ENCODE measurements at regions not wholly inside any gene's neighbourhood (a gene's known extent, or its start where the extent isn't known, plus 50 kb on each side); places are given as distances from the start of the nearest gene placed in this dataset.

DNA sequence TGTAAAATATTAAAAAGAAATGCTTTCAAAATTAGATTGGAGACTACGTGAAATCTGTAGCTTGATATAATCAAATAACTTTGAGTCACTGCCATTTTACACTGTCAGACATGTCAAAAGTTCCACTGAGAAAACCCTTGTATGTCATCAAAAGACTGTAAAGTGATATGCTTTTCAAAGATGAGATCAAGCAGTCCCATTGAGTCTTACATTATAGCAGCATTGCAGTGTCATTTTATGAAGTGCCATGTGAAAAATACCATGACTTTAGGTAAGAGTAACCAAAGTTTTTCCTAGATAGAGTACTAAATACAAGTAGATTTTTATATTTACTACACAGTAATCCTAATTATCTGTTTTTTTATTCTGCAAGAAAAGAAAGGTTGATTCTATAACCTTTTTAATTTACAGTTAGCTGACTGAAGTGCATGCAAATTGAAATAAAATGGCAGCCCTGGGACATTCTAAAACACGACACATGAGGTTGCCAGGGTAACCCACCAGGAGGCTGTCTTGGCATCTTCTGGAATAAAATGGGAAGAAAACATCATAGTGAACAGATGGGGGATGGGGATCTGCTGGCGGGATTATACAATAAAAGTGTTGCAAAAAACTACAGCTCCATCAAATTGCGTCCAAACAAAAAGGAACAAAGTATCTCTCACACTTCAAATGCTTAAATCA, 91.3 kb upstream of the TMEM106B start:
- TF ChIP-seq, protein P1, sequence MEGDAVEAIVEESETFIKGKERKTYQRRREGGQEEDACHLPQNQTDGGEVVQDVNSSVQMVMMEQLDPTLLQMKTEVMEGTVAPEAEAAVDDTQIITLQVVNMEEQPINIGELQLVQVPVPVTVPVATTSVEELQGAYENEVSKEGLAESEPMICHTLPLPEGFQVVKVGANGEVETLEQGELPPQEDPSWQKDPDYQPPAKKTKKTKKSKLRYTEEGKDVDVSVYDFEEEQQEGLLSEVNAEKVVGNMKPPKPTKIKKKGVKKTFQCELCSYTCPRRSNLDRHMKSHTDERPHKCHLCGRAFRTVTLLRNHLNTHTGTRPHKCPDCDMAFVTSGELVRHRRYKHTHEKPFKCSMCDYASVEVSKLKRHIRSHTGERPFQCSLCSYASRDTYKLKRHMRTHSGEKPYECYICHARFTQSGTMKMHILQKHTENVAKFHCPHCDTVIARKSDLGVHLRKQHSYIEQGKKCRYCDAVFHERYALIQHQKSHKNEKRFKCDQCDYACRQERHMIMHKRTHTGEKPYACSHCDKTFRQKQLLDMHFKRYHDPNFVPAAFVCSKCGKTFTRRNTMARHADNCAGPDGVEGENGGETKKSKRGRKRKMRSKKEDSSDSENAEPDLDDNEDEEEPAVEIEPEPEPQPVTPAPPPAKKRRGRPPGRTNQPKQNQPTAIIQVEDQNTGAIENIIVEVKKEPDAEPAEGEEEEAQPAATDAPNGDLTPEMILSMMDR (conservative IDR thresholded peaks at IDR 0.05; ENCODE audit: control insufficient read depth, insufficient read depth, low read depth, low read length), result no peak
- DNase-seq (ENCODE audit: low read depth), result no peak
- H3K4me3 ChIP-seq (ENCODE audit: control insufficient read depth, low read depth, low read length), result no peak overlapping the region

DNA sequence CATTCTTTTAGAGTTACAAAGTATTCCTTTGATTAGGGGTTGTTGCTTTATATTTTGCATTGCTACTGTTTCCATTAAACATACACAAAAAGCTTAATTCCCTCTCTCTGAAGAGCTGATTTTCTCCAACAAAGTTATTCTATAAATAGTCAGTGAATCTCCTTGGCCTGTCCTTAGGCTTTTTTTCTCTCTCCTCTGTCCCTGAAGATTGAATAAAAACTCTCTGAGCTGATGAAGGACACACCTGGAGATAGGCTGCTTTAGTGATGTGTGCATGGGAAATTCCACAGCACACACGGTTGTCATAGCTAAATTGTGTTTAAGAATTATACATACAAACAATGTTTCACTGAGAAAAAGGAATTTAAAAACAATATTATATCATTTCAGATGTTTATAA, 90.5 kb upstream of the TMEM106B start:
- TF ChIP-seq, protein P1 (conservative IDR thresholded peaks at IDR 0.05; ENCODE audit: control insufficient read depth, insufficient read depth, low read depth, low read length), result no peak
- DNase-seq (ENCODE audit: low read depth), result no peak

DNA sequence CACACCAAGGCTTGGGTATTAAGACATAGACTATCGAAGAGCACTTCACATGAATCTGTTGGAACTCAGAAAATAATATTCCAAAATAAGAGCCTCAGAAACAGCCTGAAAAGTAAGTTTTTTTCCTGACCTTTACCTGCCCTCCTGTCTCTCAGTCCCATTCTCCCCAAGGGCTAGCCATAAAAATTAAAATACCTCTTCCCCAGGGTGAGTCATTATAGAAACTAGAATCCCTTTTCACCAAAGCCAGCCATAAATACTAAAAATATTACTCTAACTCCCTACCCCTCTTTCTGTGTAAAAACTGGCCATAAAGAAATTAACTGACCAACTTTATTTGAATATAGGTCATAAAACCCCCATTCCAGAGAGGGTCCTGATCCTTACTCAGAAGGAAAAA, 87.9 kb upstream of the TMEM106B start:
- no peak overlapping the region for H3K4me3 ChIP-seq (ENCODE audit: control insufficient read depth, low read depth, low read length)
- DNase-seq (ENCODE audit: low read depth), result no peak
- TF ChIP-seq, protein P1 (conservative IDR thresholded peaks at IDR 0.05; ENCODE audit: control insufficient read depth, insufficient read depth, low read depth, low read length), result no peak

More for the DNA sequence above, 90.5 kb upstream of the TMEM106B start:
- no peak overlapping the region for H3K4me3 ChIP-seq (ENCODE audit: control insufficient read depth, low read depth, low read length)

DNA sequence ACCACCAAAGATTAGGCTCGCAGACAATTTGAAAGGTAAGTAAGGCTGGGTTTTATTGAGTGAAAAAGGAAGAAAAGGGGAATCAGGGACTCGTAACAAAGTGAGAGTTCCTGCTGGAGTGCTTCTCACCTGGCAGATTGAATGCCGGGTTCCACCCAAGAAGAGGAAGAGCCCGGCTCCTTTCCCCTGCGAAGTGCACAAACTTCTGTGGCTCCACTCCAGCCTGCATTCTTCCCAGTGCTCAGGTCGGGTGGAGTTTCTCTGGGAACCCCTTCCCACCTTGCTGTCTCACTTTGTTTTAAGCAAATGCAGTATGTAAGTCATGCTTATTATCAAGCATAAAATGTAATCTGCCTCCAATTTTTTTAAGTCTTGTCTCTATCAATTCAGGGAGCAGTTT, 87.1 kb upstream of the TMEM106B start:
- no peak overlapping the region for H3K4me3 ChIP-seq (ENCODE audit: control insufficient read depth, low read depth, low read length)
- TF ChIP-seq, protein P1 (conservative IDR thresholded peaks at IDR 0.05; ENCODE audit: control insufficient read depth, insufficient read depth, low read depth, low read length), result no peak

DNA sequence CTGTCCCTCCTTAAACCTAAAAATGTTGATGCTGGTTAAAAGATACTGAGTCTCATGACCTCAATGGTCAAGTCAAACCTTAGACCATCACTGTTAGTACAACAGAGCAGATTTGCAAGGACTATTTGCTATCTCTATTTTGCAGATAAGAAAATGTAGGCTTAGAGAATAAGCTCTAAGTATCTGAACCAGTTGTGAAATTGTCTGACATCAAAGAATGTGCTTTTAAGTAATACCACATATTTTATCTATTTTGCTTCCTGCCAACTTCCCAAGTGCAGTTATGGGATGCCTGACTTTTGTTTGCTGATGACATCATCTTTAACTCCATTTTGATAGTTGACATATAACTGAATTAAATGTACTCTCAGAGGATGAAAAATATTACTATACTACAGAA, 83.6 kb upstream of the TMEM106B start:
- DNase-seq (ENCODE audit: low read depth), result no peak
- no peak overlapping the region for H3K4me3 ChIP-seq (ENCODE audit: control insufficient read depth, low read depth, low read length)
- TF ChIP-seq, protein P1 (conservative IDR thresholded peaks at IDR 0.05; ENCODE audit: control insufficient read depth, insufficient read depth, low read depth, low read length), result no peak

More for the DNA sequence above, 87.1 kb upstream of the TMEM106B start:
- no peak for DNase-seq (ENCODE audit: low read depth)

DNA sequence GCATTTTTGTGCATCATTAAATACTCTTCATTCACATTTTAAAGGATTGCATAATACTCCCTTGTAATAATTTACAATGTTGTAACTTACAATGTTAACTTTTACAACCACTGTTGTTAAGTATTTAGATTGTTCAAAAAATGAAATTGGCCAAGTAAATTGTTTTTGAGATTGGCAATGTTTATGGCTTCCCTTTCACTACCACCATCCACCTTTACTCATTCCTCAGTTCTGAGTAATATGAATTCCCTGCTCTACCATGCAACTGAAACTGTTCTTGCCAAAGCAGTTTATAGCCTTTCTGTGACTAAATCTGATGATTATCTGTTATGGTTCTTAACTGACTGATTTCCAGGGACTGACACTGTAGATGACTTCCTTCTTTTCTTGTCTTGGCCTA, 80.5 kb upstream of the TMEM106B start:
- no peak for DNase-seq (ENCODE audit: low read depth)
- TF ChIP-seq, protein P1 (conservative IDR thresholded peaks at IDR 0.05; ENCODE audit: control insufficient read depth, insufficient read depth, low read depth, low read length), result no peak
- H3K4me3 ChIP-seq (ENCODE audit: control insufficient read depth, low read depth, low read length), result no peak overlapping the region

Measured in fibroblast of mammary gland (primary cell).